ENCODE measurements at regions not wholly inside any gene's neighbourhood (a gene's known extent, or its start where the extent isn't known, plus 50 kb on each side); places are given as distances from the start of the nearest gene placed in this dataset.

GRCh38 chr6:140300331-140300730, 925.9 kb upstream of the CITED2 start:
- Histone ChIP-seq H3K4me1 (ENCODE audit: control insufficient read depth in 1 of 2, extremely low read depth in 1 of 2, insufficient read depth in 2 of 2, low read length in 2 of 2) (no peaks in the 10 kb centered on the region), H3K4me3 (ENCODE audit: control insufficient read depth in 1 of 2, extremely low read depth in 1 of 2, low read length in 1 of 2) (no peak overlapping the region), H3K36me3 (ENCODE audit: control insufficient read depth in 2 of 2, extremely low read depth in 1 of 2, insufficient read depth in 1 of 2, low read length in 1 of 2) (no peaks in the 10 kb centered on the region), H3K27me3 (replicated peaks in 1 of 2; ENCODE audit: control insufficient read depth in 2 of 2, extremely low read depth in 1 of 2, insufficient read depth in 2 of 2, low read length in 1 of 2) (no peaks in the 10 kb centered on the region), H3K27ac (ENCODE audit: low read length) (no peak overlapping the region), H3K9me3 (no peaks in the 10 kb centered on the region)
- Mint-ChIP-seq H3K9me3 (no peaks in the 10 kb centered on the region), H3K27ac (no peak overlapping the region), H3K4me1 (no peaks in the 10 kb centered on the region), H3K4me3 (no peak overlapping the region), H3K36me3 (no peaks in the 10 kb centered on the region), H3K27me3 (peaks cover 0 to 5% of the 10 kb centered on the region in 2 donors)
- CTCF ChIA-PET, result no interaction called here
- no peak for DNase-seq
- WGBS (ENCODE audit: insufficient coverage), result no CpG with 5 or more reads among the region's 1 CpG
- POLR2A ChIA-PET, result interaction anchor here in 1 of 2 donors (0.6 kb wide), 1 partner anchor 321 kb away, joined by 6 read pairs; no protein-coding TSS in a partner anchor
- no peak for ATAC-seq (replicated peaks in 1 of 4)

GRCh38 chr6:140289186-140289585, 914.7 kb upstream of the CITED2 start:
- DNase-seq (no peak), ATAC-seq (replicated peaks in 1 of 4) (no peak)
- Histone ChIP-seq H3K4me3 (ENCODE audit: control insufficient read depth in 1 of 2, extremely low read depth in 1 of 2, low read length in 1 of 2) (no peak overlapping the region), H3K27ac (ENCODE audit: low read length) (no peak overlapping the region), H3K36me3 (ENCODE audit: control insufficient read depth in 2 of 2, extremely low read depth in 1 of 2, insufficient read depth in 1 of 2, low read length in 1 of 2) (no peaks in the 10 kb centered on the region), H3K4me1 (ENCODE audit: control insufficient read depth in 1 of 2, extremely low read depth in 1 of 2, insufficient read depth in 2 of 2, low read length in 2 of 2) (no peaks in the 10 kb centered on the region), H3K27me3 (replicated peaks in 1 of 2; ENCODE audit: control insufficient read depth in 2 of 2, extremely low read depth in 1 of 2, insufficient read depth in 2 of 2, low read length in 1 of 2) (peaks cover 0 to 10% of the 10 kb centered on the region in 2 experiments), H3K9me3 (no peaks in the 10 kb centered on the region)
- H3K9me3 Mint-ChIP-seq, result peaks cover 0 to 9% (median 9%) of the 10 kb centered on the region in 3 donors
- peaks cover 3 to 4% of the 10 kb centered on the region in 2 donors for H3K27me3 Mint-ChIP-seq
- no peaks in the 10 kb centered on the region for H3K4me1 Mint-ChIP-seq
- no peak overlapping the region for H3K27ac Mint-ChIP-seq
- WGBS (ENCODE audit: insufficient coverage), result 63% methylated on average over 3 of the region's 3 CpGs
- ChIA-PET CTCF (no interaction called here), POLR2A (no interaction called here)
- H3K4me3 Mint-ChIP-seq, result no peak overlapping the region
- no peaks in the 10 kb centered on the region for H3K36me3 Mint-ChIP-seq

GRCh38 chr6:140285998-140286690, 911.7 kb upstream of the CITED2 start:
- peaks cover 0 to 10% of the 10 kb centered on the region in 2 experiments for H3K27me3 ChIP-seq (replicated peaks in 1 of 2; ENCODE audit: control insufficient read depth in 2 of 2, extremely low read depth in 1 of 2, insufficient read depth in 2 of 2, low read length in 1 of 2)
- H3K4me3 ChIP-seq (ENCODE audit: control insufficient read depth in 1 of 2, extremely low read depth in 1 of 2, low read length in 1 of 2), result no peak overlapping the region
- no peaks in the 10 kb centered on the region for H3K36me3 ChIP-seq (ENCODE audit: control insufficient read depth in 2 of 2, extremely low read depth in 1 of 2, insufficient read depth in 1 of 2, low read length in 1 of 2)
- ATAC-seq (replicated peaks in 1 of 4) (no peak), DNase-seq (no peak)
- H3K36me3 Mint-ChIP-seq, result no peaks in the 10 kb centered on the region
- POLR2A ChIA-PET, result no interaction called here
- CTCF ChIA-PET, result no interaction called here
- H3K9me3 ChIP-seq, result no peaks in the 10 kb centered on the region
- H3K4me1 ChIP-seq (ENCODE audit: control insufficient read depth in 1 of 2, extremely low read depth in 1 of 2, insufficient read depth in 2 of 2, low read length in 2 of 2), result no peaks in the 10 kb centered on the region
- WGBS (ENCODE audit: insufficient coverage), result no CpG with 5 or more reads among the region's 1 CpG
- H3K27ac Mint-ChIP-seq, result no peak overlapping the region
- H3K4me1 Mint-ChIP-seq, result no peaks in the 10 kb centered on the region
- peaks cover 0 to under 1% (median under 1%) of the 10 kb centered on the region in 3 donors for H3K9me3 Mint-ChIP-seq
- H3K4me3 Mint-ChIP-seq, result no peak overlapping the region
- no peak overlapping the region for H3K27ac ChIP-seq (ENCODE audit: low read length)
- peaks cover 3 to 4% of the 10 kb centered on the region in 2 donors for H3K27me3 Mint-ChIP-seq

GRCh38 chr6:140285471-140285870, 911.0 kb upstream of the CITED2 start:
- H3K4me1 Mint-ChIP-seq, result no peaks in the 10 kb centered on the region
- CTCF ChIA-PET, result no interaction called here
- POLR2A ChIA-PET, result interaction anchor here in 1 of 2 donors (0.8 kb wide), 1 partner anchor 15 kb away, joined by 3 read pairs; no protein-coding TSS in a partner anchor
- no peak overlapping the region for H3K27ac ChIP-seq (ENCODE audit: low read length)
- ATAC-seq (replicated peaks in 1 of 4) (no peak), DNase-seq (no peak)
- H3K36me3 Mint-ChIP-seq, result no peaks in the 10 kb centered on the region
- no peaks in the 10 kb centered on the region for H3K4me1 ChIP-seq (ENCODE audit: control insufficient read depth in 1 of 2, extremely low read depth in 1 of 2, insufficient read depth in 2 of 2, low read length in 2 of 2)
- WGBS (ENCODE audit: insufficient coverage), result no CpG with 5 or more reads among the region's 2 CpGs
- no peak overlapping the region for H3K4me3 Mint-ChIP-seq
- H3K27ac Mint-ChIP-seq, result no peak overlapping the region
- no peaks in the 10 kb centered on the region for H3K9me3 Mint-ChIP-seq
- no peak overlapping the region for H3K4me3 ChIP-seq (ENCODE audit: control insufficient read depth in 1 of 2, extremely low read depth in 1 of 2, low read length in 1 of 2)
- H3K27me3 ChIP-seq (replicated peaks in 1 of 2; ENCODE audit: control insufficient read depth in 2 of 2, extremely low read depth in 1 of 2, insufficient read depth in 2 of 2, low read length in 1 of 2), result peaks cover 0 to 7% of the 10 kb centered on the region in 2 experiments
- peaks cover 0 to 4% of the 10 kb centered on the region in 2 donors for H3K27me3 Mint-ChIP-seq
- H3K36me3 ChIP-seq (ENCODE audit: control insufficient read depth in 2 of 2, extremely low read depth in 1 of 2, insufficient read depth in 1 of 2, low read length in 1 of 2), result no peaks in the 10 kb centered on the region
- H3K9me3 ChIP-seq, result no peaks in the 10 kb centered on the region

- no CpG with 5 or more reads among the region's 1 CpG for WGBS (ENCODE audit: insufficient coverage)
- no peak overlapping the region for H3K4me3 ChIP-seq (ENCODE audit: control insufficient read depth in 1 of 2, extremely low read depth in 1 of 2, low read length in 1 of 2)
- H3K27me3 ChIP-seq (replicated peaks in 1 of 2; ENCODE audit: control insufficient read depth in 2 of 2, extremely low read depth in 1 of 2, insufficient read depth in 2 of 2, low read length in 1 of 2), result peaks cover 0 to under 1% of the 10 kb centered on the region in 2 experiments
- Mint-ChIP-seq H3K4me3 (no peak overlapping the region), H3K27me3 (peaks cover 0 to 4% of the 10 kb centered on the region in 2 donors), H3K36me3 (no peaks in the 10 kb centered on the region), H3K9me3 (no peaks in the 10 kb centered on the region), H3K4me1 (no peaks in the 10 kb centered on the region), H3K27ac (no peak overlapping the region)
- no peak overlapping the region for H3K27ac ChIP-seq (ENCODE audit: low read length)
- no peak for ATAC-seq (replicated peaks in 1 of 4)
- H3K36me3 ChIP-seq (ENCODE audit: control insufficient read depth in 2 of 2, extremely low read depth in 1 of 2, insufficient read depth in 1 of 2, low read length in 1 of 2), result no peaks in the 10 kb centered on the region
- H3K9me3 ChIP-seq, result no peaks in the 10 kb centered on the region
- CTCF ChIA-PET, result interaction anchor here in 1 of 2 donors (0.6 kb wide), 1 partner anchor 12 kb away, joined by 3 read pairs; no protein-coding TSS in a partner anchor
- DNase-seq, result no peak
- POLR2A ChIA-PET, result interaction anchor here in 1 of 2 donors (0.8 kb wide), 1 partner anchor 14 kb away, joined by 3 read pairs; no protein-coding TSS in a partner anchor
- no peaks in the 10 kb centered on the region for H3K4me1 ChIP-seq (ENCODE audit: control insufficient read depth in 1 of 2, extremely low read depth in 1 of 2, insufficient read depth in 2 of 2, low read length in 2 of 2)
Measured at GRCh38 chr6:140284871-140285270, 910.4 kb upstream of the CITED2 start.

GRCh38 chr6:140283197-140283596, 908.7 kb upstream of the CITED2 start:
- no peaks in the 10 kb centered on the region for H3K4me1 Mint-ChIP-seq
- CTCF ChIA-PET, result no interaction called here
- Histone ChIP-seq H3K36me3 (ENCODE audit: control insufficient read depth in 2 of 2, extremely low read depth in 1 of 2, insufficient read depth in 1 of 2, low read length in 1 of 2) (no peaks in the 10 kb centered on the region), H3K27me3 (replicated peaks in 1 of 2; ENCODE audit: control insufficient read depth in 2 of 2, extremely low read depth in 1 of 2, insufficient read depth in 2 of 2, low read length in 1 of 2) (no peaks in the 10 kb centered on the region), H3K4me3 (ENCODE audit: control insufficient read depth in 1 of 2, extremely low read depth in 1 of 2, low read length in 1 of 2) (no peak overlapping the region), H3K4me1 (ENCODE audit: control insufficient read depth in 1 of 2, extremely low read depth in 1 of 2, insufficient read depth in 2 of 2, low read length in 2 of 2) (no peaks in the 10 kb centered on the region), H3K27ac (ENCODE audit: low read length) (no peak overlapping the region), H3K9me3 (no peaks in the 10 kb centered on the region)
- no peaks in the 10 kb centered on the region for H3K27me3 Mint-ChIP-seq
- H3K9me3 Mint-ChIP-seq, result no peaks in the 10 kb centered on the region
- DNase-seq, result no peak
- no peaks in the 10 kb centered on the region for H3K36me3 Mint-ChIP-seq
- no peak overlapping the region for H3K4me3 Mint-ChIP-seq
- no peak overlapping the region for H3K27ac Mint-ChIP-seq
- ATAC-seq (replicated peaks in 1 of 4), result no peak
- POLR2A ChIA-PET, result no interaction called here
- no CpG with 5 or more reads among the region's 2 CpGs for WGBS (ENCODE audit: insufficient coverage)

Measured in T-cell (primary cell).